ENCODE measurements at regions not wholly inside any gene's neighbourhood (a gene's known extent, or its start where the extent isn't known, plus 50 kb on each side); places are given as distances from the start of the nearest gene placed in this dataset.

GRCh38 chr7:112395411-112395810 lies 54.8 kb upstream of the IFRD1 start:
- no peaks in the 10 kb centered on the region for H3K9me3 ChIP-seq
- no peaks in the 10 kb centered on the region for H3K36me3 ChIP-seq
- H3K4me3 ChIP-seq = no peak overlapping the region
- peaks cover 6 to 10% of the 10 kb centered on the region in 2 donors for H3K4me1 ChIP-seq
- in situ Hi-C loops (cut with MboI; ENCODE audit: low sequenced_read_pairs in 4 of 4) = no loop called here
- no peak for DNase-seq
- no peaks in the 10 kb centered on the region for H3K27me3 ChIP-seq
- TF ChIP-seq CTCF (IDR thresholded peaks at IDR 0.05 in 4 of 5, conservative IDR thresholded peaks at IDR 0.05 in 1 of 5) (no peak), POLR2A (IDR thresholded peaks at IDR 0.05) (no peak)
- H3K27ac ChIP-seq = no peak overlapping the region
- no peak for ATAC-seq
- intact Hi-C loops (cut with DNase I; ENCODE audit: low total_unique reads) = no loop called here

- in situ Hi-C loops (cut with MboI; ENCODE audit: low sequenced_read_pairs in 4 of 4) (no loop called here), intact Hi-C loops (cut with DNase I; ENCODE audit: low total_unique reads) (no loop called here)
- Histone ChIP-seq H3K9me3 (no peaks in the 10 kb centered on the region), H3K4me1 (peaks cover 6% of the 10 kb centered on the region in 2 donors), H3K36me3 (no peaks in the 10 kb centered on the region), H3K4me3 (no peak overlapping the region), H3K27me3 (no peaks in the 10 kb centered on the region), H3K27ac (no peak overlapping the region)
- DNase-seq (no peak), ATAC-seq (no peak)
- TF ChIP-seq CTCF (IDR thresholded peaks at IDR 0.05 in 4 of 5, conservative IDR thresholded peaks at IDR 0.05 in 1 of 5) (no peak), POLR2A (IDR thresholded peaks at IDR 0.05) (no peak)
Observed at GRCh38 chr7:112395893-112396292, 54.4 kb upstream of the IFRD1 start.

GRCh38 chr7:112398534-112398933 lies 51.7 kb upstream of the IFRD1 start:
- Histone ChIP-seq H3K27me3 (no peaks in the 10 kb centered on the region), H3K9me3 (no peaks in the 10 kb centered on the region), H3K4me1 (no peaks in the 10 kb centered on the region), H3K36me3 (no peaks in the 10 kb centered on the region), H3K4me3 (no peak overlapping the region), H3K27ac (no peak overlapping the region)
- DNase-seq (no peak), ATAC-seq (no peak)
- intact Hi-C loops (cut with DNase I; ENCODE audit: low total_unique reads) (no loop called here), in situ Hi-C loops (cut with MboI; ENCODE audit: low sequenced_read_pairs in 4 of 4) (no loop called here)
- no peak for TF ChIP-seq POLR2A (IDR thresholded peaks at IDR 0.05)
- TF ChIP-seq CTCF (IDR thresholded peaks at IDR 0.05 in 4 of 5, conservative IDR thresholded peaks at IDR 0.05 in 1 of 5) = no peak

- no peaks in the 10 kb centered on the region for H3K9me3 ChIP-seq
- intact Hi-C loops (cut with DNase I; ENCODE audit: low total_unique reads) (no loop called here), in situ Hi-C loops (cut with MboI; ENCODE audit: low sequenced_read_pairs in 4 of 4) (no loop called here)
- DNase-seq (no peak), ATAC-seq (no peak)
- H3K36me3 ChIP-seq = no peaks in the 10 kb centered on the region
- no peaks in the 10 kb centered on the region for H3K4me1 ChIP-seq
- H3K27me3 ChIP-seq = no peaks in the 10 kb centered on the region
- TF ChIP-seq CTCF (IDR thresholded peaks at IDR 0.05 in 4 of 5, conservative IDR thresholded peaks at IDR 0.05 in 1 of 5) (no peak), POLR2A (IDR thresholded peaks at IDR 0.05) (no peak)
- H3K27ac ChIP-seq = no peak overlapping the region
- H3K4me3 ChIP-seq = no peak overlapping the region
Observed at GRCh38 chr7:112399501-112399900, 50.8 kb upstream of the IFRD1 start.

GRCh38 chr7:112400141-112400540 lies 50.1 kb upstream of the IFRD1 start:
- Histone ChIP-seq H3K27ac (no peak overlapping the region), H3K4me1 (no peaks in the 10 kb centered on the region), H3K4me3 (no peak overlapping the region), H3K36me3 (no peaks in the 10 kb centered on the region), H3K9me3 (no peaks in the 10 kb centered on the region), H3K27me3 (no peaks in the 10 kb centered on the region)
- intact Hi-C loops (cut with DNase I; ENCODE audit: low total_unique reads) = no loop called here
- no peak for ATAC-seq
- in situ Hi-C loops (cut with MboI; ENCODE audit: low sequenced_read_pairs in 4 of 4) = loop anchor here (10.0 to 25.0 kb wide), 3 partner anchors 438 to 638 kb away; no protein-coding TSS in a partner anchor
- DNase-seq = no peak
- TF ChIP-seq POLR2A (IDR thresholded peaks at IDR 0.05) (no peak), CTCF (IDR thresholded peaks at IDR 0.05 in 4 of 5, conservative IDR thresholded peaks at IDR 0.05 in 1 of 5) (no peak)
